ENCODE measurements at regions not wholly inside any gene's neighbourhood (a gene's known extent, or its start where the extent isn't known, plus 50 kb on each side); places are given as distances from the start of the nearest gene placed in this dataset.

- no peak for TF ChIP-seq CTCF (IDR thresholded peaks at IDR 0.05; ENCODE audit: low read length)
- TF ChIP-seq EZH2phosphoT487 (IDR thresholded peaks at IDR 0.05; ENCODE audit: low read length), result no peak
Observed at GRCh38 chrX:137119049-137119448, 85.3 kb upstream of the GPR101 start.
